Astrocyte (in vitro differentiated cells and primary cell): ENCODE measurements at regions not wholly inside any gene's neighbourhood (a gene's known extent, or its start where the extent isn't known, plus 50 kb on each side); places are given as distances from the start of the nearest gene placed in this dataset.

Experiments
- EZH2 ChIP-seq: IDR thresholded peaks from 2 replicates; pipeline ENCODE4 v1.6.1; 2012; ENCODE audit warnings: mild to moderate bottlenecking, low read length, inconsistent platforms; ENCODE audit not compliant: insufficient read depth
- TF ChIP-seq, protein P1 (sequence below): IDR thresholded peaks from 2 replicates; pipeline ENCODE4 v1.5.1; 2011; ENCODE audit warnings: low read depth, mild to moderate bottlenecking, inconsistent platforms, low read length, moderate library complexity; ENCODE audit not compliant: insufficient read depth

DNA sequence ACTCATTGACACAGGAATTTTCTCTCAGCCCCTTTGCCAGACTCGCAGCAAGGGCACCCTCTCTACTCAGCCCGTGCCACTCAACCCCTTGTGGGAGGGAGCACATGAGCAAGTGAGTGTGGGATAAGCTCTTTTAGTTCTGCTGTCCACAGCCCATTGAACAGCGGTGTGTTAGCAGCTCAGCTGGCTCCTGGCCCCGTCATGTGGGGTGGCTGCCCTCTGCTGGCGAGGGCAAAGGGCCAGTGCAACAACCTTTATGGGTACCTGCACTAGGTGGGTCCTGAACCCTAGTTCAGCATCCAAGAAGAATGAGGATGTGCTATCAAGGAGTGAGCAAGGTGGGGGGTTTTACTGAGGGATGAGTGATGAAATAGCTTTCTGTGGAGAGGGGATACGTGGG, 85.0 kb upstream of the ZNF81 start:
- TF ChIP-seq, protein P1, sequence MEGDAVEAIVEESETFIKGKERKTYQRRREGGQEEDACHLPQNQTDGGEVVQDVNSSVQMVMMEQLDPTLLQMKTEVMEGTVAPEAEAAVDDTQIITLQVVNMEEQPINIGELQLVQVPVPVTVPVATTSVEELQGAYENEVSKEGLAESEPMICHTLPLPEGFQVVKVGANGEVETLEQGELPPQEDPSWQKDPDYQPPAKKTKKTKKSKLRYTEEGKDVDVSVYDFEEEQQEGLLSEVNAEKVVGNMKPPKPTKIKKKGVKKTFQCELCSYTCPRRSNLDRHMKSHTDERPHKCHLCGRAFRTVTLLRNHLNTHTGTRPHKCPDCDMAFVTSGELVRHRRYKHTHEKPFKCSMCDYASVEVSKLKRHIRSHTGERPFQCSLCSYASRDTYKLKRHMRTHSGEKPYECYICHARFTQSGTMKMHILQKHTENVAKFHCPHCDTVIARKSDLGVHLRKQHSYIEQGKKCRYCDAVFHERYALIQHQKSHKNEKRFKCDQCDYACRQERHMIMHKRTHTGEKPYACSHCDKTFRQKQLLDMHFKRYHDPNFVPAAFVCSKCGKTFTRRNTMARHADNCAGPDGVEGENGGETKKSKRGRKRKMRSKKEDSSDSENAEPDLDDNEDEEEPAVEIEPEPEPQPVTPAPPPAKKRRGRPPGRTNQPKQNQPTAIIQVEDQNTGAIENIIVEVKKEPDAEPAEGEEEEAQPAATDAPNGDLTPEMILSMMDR = no peak
- TF ChIP-seq EZH2 = no peak
